T-helper 2 cell (primary cell): ENCODE measurements at regions not wholly inside any gene's neighbourhood (a gene's known extent, or its start where the extent isn't known, plus 50 kb on each side); places are given as distances from the start of the nearest gene placed in this dataset.

Source experiments
- DNase-seq, 5 experiments: peaks; one replicate each; pipeline versions ENCODE4 v3.0.0 to v3.0.0-alpha.2; 2012 to 2022

DNA sequence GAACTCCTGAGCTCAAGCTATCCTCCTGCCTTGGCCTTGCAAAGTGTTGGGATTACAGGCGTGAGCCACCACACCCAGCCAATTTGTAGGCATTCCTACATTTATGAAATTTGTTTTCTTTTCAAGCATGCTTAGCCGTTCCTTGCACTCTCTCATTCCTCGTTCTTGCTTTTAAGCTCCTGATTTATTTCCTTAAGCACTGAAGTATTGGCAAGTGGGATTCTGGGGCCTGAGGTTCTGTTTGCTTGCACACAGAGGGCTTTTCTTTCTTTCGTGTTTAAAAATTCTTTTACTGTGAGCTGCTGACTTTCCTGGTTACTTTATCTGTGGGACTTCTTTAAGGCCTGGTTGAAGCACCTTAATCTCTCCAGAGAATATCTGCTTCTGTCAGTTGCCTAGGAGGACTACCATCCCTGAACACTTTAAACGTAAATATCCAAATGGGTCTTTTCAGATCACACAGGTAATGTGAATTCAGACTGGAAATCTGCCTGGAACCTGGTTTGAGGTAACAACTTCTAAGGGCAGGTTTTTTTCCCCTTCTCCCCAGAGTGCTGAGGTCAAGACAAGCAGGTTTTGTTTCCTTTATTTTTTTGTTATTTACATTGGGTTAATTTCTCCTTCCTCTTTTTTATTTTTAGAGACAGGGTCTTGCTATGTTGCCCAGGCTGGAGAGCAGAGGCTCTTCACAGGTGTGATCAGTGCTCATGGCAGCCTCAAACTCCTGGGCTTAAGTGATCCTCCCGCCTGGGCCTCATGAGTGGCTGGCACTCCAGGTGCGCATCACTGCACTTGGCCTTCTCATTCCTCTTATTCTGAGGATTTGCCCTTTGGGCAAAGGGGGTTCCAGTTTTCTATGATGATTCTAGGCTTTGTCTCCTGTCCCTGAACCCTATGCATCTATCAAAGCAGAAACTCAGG, 102.9 kb downstream of the PFKFB3 start:
- no peak for DNase-seq

DNA sequence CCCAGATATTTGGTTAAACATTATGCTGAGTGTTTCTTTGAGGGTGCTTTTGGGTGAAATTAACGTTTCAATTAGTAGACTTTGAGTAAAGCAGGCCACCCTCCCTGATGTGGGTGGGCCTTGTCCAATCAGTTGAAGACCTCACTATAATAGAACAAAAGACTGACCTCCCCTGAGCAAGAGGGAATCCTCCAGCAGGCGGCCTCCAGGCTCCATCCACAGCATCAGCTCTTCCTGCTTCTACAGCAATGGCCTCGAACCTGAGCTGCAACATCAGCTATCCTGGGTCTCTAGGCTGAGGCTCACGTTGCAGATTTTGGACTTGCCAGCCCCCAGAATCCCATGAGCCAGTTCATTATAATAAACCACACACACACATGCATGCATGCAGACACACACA, 104.2 kb downstream of the PFKFB3 start:
- DNase-seq: no peak

DNA sequence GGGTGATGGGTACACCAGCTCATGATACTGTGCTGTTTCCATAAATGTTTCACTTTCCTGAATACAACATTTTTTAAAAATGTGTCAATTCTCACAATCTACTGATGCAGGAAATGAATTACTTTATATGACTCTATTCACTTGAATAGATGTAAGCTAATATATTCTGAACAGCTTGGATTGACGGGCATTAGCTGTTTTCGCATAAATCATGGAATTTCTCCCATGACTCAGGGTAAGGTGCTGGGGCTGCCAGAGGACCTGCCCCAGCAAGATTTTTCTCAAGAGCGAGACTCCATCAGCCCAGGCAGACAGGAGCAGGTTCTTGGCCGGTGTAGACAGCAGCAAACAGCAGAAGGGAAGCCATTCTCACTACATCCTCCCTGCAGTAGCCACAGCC, 107.1 kb downstream of the PFKFB3 start:
- no peak for DNase-seq

DNA sequence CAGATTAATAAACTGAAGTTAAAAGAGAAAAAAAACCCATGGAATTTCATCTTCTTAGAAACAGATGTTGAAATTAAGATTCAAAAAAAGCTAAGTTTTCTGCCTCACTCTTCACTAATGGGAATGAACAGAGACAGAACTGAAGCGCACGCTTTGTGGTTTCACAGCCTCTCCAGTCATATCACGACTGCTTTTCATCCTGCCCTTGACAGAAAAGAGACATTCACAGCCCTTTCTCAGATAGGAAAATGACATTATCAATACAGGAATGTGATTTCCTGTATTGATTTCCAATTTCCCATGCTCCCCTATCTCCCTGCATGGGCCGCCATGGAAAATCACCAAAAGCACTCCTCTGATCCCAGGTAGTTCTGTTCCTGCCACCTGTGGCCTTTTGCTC, 108.2 kb downstream of the PFKFB3 start:
- DNase-seq: peak in 1 of 5 experiments; percentile 46

GRCh38 chr10:6311700-6312330, 109.1 kb downstream of the PFKFB3 start:
- no peak for DNase-seq

GRCh38 chr10:6312636-6313035, 109.9 kb downstream of the PFKFB3 start:
- DNase-seq: no peak

DNA sequence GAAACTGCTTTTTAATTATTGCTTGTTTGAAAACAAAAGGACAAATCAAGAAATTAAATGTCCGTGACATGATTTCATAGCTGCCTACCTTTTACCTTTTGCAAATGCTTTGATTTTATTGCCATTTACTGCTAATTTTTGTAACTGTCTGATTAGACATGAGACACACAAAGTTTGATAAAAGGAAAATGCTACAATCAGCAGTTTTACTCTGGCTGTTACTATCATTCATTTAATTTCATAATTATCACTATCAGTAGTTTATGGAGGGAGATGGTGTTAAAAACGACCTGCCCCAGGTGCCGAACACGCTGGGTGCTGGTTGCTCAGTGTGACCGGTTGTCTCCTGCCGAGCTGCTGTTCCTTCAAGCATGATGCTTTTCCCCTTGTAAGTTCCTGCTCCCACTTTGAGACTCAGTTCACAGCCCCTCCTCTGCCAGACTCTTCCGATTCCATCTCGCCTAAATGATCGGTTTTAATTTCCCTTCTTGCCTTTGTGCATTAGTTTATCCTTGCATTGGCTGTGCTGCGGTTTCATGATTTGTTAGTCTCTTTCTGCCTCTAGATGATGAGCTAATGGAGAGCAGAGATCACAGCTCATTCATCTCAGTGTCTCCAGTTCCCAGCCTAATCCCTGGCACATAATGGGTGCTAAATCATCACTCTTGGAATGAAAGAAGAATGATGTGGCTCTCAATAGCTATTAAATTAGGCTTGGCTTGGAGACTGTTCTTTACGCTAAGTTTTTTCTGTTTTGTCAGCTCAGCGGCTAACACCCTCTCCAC, 110.6 kb downstream of the PFKFB3 start:
- DNase-seq: no peak

DNA sequence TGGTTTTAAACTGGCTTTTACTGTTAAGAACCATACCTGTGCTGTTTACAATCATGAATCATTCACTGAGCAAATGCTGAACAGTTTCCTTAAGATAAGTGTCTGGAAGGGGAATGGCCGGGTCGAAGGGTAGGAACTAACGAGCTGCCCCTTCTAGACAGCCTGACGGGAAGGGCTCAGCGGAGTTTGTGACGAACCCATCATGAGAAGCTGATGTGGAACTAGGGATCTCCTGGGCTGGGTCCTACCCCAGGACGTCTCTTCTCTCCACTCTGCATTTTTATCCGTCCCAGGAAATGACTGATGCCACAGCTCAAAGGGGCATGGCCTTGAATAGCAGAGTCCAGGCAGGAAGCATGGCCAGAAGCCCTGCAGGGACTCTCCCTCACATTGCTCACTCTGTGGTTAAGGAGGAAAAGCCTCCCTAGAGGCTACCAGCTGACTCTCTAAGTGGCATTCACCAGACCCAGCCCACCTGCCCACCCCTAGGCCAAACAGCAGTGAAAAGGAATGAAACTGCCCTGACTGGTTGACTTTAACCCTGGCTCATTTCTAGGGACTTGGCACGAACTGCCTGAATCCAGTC, 112.0 kb downstream of the PFKFB3 start:
- no peak for DNase-seq

DNA sequence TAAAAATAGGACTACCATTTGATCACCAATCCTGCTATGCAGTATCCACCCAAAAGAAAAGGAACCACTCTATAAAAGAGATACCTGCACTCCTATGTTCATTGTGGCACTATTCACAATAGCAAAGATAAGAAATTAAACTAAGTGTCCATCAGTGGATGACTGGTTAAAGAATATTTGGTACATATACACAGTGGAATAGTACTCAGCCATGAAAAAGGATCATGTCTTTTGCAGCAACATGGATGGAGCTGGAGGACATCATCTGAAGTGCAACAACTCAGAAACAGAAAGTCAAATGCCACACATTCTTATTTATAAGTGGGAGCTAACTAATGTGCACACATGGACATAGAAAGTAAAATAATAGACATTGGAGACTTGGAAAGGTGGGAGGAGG, 116.4 kb downstream of the PFKFB3 start:
- no peak for DNase-seq

DNA sequence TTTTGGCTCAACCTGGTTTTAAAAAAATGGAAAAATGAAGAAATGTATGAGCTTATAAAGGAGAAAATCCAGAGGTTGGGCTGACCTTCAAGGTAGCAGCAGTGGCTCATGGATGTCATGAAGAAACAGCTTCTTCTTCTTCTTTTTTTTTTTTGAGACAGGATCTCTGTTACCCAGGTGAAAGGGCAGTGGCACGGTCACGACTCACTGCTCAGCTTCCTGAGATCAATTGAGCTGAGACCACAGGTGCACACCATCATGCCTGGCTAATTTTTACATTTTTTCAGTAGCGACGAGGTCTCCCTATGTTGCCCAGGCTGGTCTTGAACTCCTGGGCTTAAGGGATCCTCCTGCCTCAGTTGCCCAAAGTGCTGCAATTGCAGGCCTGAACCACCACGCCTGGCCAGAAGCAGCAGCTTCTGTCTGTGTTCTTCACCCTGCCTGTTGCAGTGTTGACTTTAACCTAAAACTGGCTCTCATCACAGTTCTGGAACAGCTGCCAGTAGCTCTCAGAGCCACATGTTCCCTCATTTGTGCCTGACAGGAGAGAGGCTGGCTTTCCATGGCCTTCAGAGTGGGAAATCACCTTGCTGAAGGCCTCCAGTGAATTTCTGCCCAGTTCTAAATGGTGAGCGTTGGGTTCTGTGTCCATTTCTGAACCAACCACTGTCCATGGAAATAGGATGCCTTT, 117.7 kb downstream of the PFKFB3 start:
- no peak for DNase-seq

GRCh38 chr10:6321880-6322279, 119.1 kb downstream of the PFKFB3 start:
- no peak for DNase-seq

- no peak for DNase-seq
Observed at GRCh38 chr10:6322805-6323204, 120.1 kb downstream of the PFKFB3 start.

DNA sequence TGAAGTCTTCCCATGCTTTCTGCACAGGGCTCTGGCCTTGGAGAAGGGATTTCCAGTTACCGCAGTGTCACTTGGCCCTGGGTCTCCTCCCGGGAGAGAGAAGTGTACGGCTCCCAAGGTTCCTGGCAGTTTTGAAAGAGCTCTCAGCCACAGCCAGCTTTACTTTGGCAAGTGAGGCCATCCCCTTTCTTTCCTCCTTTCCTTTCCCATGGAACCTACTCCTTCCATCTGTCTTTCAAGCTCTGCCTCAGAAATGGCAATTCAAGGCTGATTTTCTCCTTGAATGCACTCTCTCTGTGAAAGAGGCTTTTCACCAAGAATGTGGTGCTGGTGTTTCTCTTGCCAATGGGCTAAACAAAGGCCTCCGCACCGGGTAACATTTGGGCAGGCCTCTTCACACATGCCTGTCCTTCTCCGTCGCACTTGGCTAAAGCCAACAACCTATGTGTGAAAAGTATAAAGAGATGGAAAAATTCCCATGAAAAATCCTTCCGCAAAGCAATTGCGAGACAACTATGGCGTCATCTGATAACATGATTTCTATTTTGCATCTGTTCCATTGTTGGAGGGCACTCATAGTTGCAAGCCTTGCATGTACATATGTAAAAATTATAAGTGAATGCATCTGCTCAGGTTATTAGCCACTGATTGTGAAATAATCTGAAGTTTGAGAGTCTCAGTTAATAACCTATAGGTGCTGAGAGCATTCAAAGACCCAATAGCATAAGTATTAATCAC, 125.4 kb downstream of the PFKFB3 start:
- no peak for DNase-seq

- no peak for DNase-seq
Observed at GRCh38 chr10:6328699-6329423, 126.1 kb downstream of the PFKFB3 start.

- DNase-seq: no peak
Observed at GRCh38 chr10:6333086-6333485, 130.4 kb downstream of the PFKFB3 start.

GRCh38 chr10:6333973-6334372, 131.2 kb downstream of the PFKFB3 start:
- no peak for DNase-seq

- no peak for DNase-seq
Observed at GRCh38 chr10:6336016-6336415, 133.3 kb downstream of the PFKFB3 start.

DNA sequence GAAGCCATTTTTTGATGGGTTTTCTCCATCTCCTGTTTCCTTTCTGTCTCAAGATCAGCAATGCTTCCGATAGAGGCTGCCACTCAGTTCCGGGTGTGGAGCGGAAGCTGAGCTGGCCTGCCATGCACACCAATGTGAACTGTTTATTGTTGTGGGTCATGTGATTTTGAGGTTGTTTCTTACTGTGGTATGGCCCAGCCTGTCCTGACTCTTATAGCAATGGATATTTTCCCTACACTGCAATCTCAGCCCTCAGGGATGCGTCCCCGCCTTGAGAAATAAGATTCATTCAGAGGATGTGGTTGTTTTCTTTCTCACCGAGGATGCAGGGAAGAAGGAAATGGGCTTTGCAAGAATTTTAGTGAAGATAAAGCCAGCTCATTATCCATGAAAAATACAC, 134.7 kb downstream of the PFKFB3 start:
- no peak for DNase-seq

DNA sequence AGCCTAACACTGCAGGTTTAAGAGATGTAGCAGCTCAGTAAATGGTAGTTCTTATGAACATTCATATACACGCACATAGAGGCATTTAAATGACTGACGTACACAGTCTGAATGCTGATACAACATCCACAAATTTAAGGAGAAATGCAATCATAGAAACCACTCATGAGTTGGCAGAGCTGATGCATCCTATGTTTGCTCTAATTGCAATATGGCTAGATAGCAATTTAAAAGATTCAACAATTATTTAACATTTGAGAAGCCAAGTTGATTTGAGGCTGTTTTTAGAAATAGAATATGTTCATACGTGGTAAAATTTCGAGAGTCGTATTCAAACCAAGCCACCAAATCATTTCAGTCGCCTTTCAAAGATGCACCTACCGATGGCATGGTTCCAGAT, 135.6 kb downstream of the PFKFB3 start:
- DNase-seq: no peak

- DNase-seq: no peak
Observed at GRCh38 chr10:6339891-6340290, 137.2 kb downstream of the PFKFB3 start.

GRCh38 chr10:6342096-6342685, 139.5 kb downstream of the PFKFB3 start:
- DNase-seq: no peak
